H9 (cell line): ENCODE measurements at regions not wholly inside any gene's neighbourhood (a gene's known extent, or its start where the extent isn't known, plus 50 kb on each side); places are given as distances from the start of the nearest gene placed in this dataset.

ENCODE experiments used
- DNase-seq: peaks from one replicate; pipeline ENCODE4 v3.0.0-alpha.2; 2017
- H2AFZ ChIP-seq: one replicate; pipeline ENCODE4 v1.6.1; 2013; ENCODE audit warnings: mild to moderate bottlenecking, low read length, control low read depth, moderate library complexity
- H2AK5ac ChIP-seq: 2 replicates; pipeline ENCODE4 v1.6.1; 2013; ENCODE audit warnings: low read length, control low read depth, mixed read lengths; ENCODE audit not compliant: insufficient read length
- H2BK120ac ChIP-seq: one replicate; pipeline ENCODE4 v1.6.1; 2013; ENCODE audit warnings: low read depth, mild to moderate bottlenecking, low read length, control low read depth, inconsistent platforms; ENCODE audit not compliant: poor library complexity, severe bottlenecking
- H2BK12ac ChIP-seq: 2 replicates; pipeline ENCODE4 v1.6.1; 2013; ENCODE audit warnings: low read length, control low read depth, mixed read lengths, low read depth; ENCODE audit not compliant: insufficient read length
- H2BK15ac ChIP-seq: 2 replicates; pipeline ENCODE4 v1.6.1; 2013; ENCODE audit warnings: low read depth, low read length, control low read depth
- H2BK20ac ChIP-seq: one replicate; pipeline ENCODE4 v1.6.1; 2013; ENCODE audit warnings: low read depth, mild to moderate bottlenecking, low read length, control low read depth, inconsistent platforms; ENCODE audit not compliant: poor library complexity, severe bottlenecking
- H2BK5ac ChIP-seq: 2 replicates; pipeline ENCODE4 v1.6.1; 2013; ENCODE audit warnings: low read length, control low read depth, mixed read lengths; ENCODE audit not compliant: insufficient read length
- H3K14ac ChIP-seq: 2 replicates; pipeline ENCODE4 v1.6.1; 2013; ENCODE audit warnings: low read length, control low read depth; ENCODE audit not compliant: insufficient read depth
- H3K18ac ChIP-seq: 2 replicates; pipeline ENCODE4 v1.6.1; 2013; ENCODE audit warnings: low read depth, mild to moderate bottlenecking, mixed read lengths, low read length, control low read depth; ENCODE audit not compliant: insufficient read length
- H3K23ac ChIP-seq: 2 replicates; pipeline ENCODE4 v1.6.1; 2013; ENCODE audit warnings: low read length, control low read depth, mixed read lengths, low read depth; ENCODE audit not compliant: insufficient read length
- H3K23me2 ChIP-seq: 2 replicates; pipeline ENCODE4 v1.6.1; 2013; ENCODE audit warnings: low read depth, mild to moderate bottlenecking, mixed read lengths, low read length, control low read depth; ENCODE audit not compliant: insufficient read length, poor library complexity, severe bottlenecking
- H3K27ac ChIP-seq: 2 replicates; pipeline ENCODE4 v1.5.1; 2013; ENCODE audit warnings: low read length, control low read depth, mixed read lengths, low read depth; ENCODE audit not compliant: insufficient read length
- H3K27me3 ChIP-seq: 2 replicates; pipeline ENCODE4 v1.6.1; 2013; ENCODE audit warnings: low read length, control low read depth, inconsistent platforms; ENCODE audit not compliant: insufficient read depth
- H3K4ac ChIP-seq: 2 replicates; pipeline ENCODE4 v1.6.1; 2013; ENCODE audit warnings: low read depth, mild to moderate bottlenecking, control low read depth, inconsistent platforms, low read length, moderate library complexity
- H3K4me1 ChIP-seq: 2 replicates; pipeline ENCODE4 v1.6.1; 2013; ENCODE audit warnings: low read length, control low read depth, inconsistent platforms; ENCODE audit not compliant: insufficient read depth
- H3K4me2 ChIP-seq: 2 replicates; pipeline ENCODE4 v1.6.1; 2013; ENCODE audit warnings: low read length, control low read depth, mixed read lengths; ENCODE audit not compliant: insufficient read length, insufficient read depth
- H3K56ac ChIP-seq: 2 replicates; pipeline ENCODE4 v1.6.1; 2013; ENCODE audit warnings: low read depth, mild to moderate bottlenecking, mixed read lengths, low read length, control low read depth; ENCODE audit not compliant: insufficient read length
- H3K79me1 ChIP-seq: 2 replicates; pipeline ENCODE4 v1.6.1; 2013; ENCODE audit warnings: low read depth, mild to moderate bottlenecking, moderate library complexity, low read length, control low read depth, inconsistent platforms; ENCODE audit not compliant: insufficient read depth, poor library complexity, severe bottlenecking
- H3K79me2 ChIP-seq: 2 replicates; pipeline ENCODE4 v1.6.1; 2013; ENCODE audit warnings: low read length, control low read depth, inconsistent platforms; ENCODE audit not compliant: insufficient read depth
- H3K9ac ChIP-seq: 2 replicates; pipeline ENCODE4 v1.6.1; 2013; ENCODE audit warnings: low read length, control low read depth, mixed read lengths; ENCODE audit not compliant: insufficient read length; ENCODE audit errors: extremely low read depth
- H3K9me3 ChIP-seq: one replicate; pipeline ENCODE4 v1.6.1; 2013; ENCODE audit warnings: low read depth, low read length, inconsistent platforms; ENCODE audit not compliant: control insufficient read depth
- H3T11ph ChIP-seq: one replicate; pipeline ENCODE4 v1.6.1; 2013; ENCODE audit warnings: mild to moderate bottlenecking, low read length, control low read depth, inconsistent platforms
- H4K20me1 ChIP-seq: one replicate; pipeline ENCODE4 v1.6.1; 2013; ENCODE audit not compliant: control insufficient read depth, insufficient read length, insufficient read depth
- H4K5ac ChIP-seq: 2 replicates; pipeline ENCODE4 v1.6.1; 2013; ENCODE audit warnings: low read depth, mild to moderate bottlenecking, mixed read lengths, low read length, control low read depth; ENCODE audit not compliant: insufficient read length
- H4K8ac ChIP-seq: replicated peaks from 2 replicates; pipeline ENCODE4 v1.6.1; 2013; ENCODE audit warnings: low read length, control low read depth, mixed read lengths, low read depth; ENCODE audit not compliant: insufficient read length
- H4K91ac ChIP-seq: 2 replicates; pipeline ENCODE4 v1.6.1; 2013; ENCODE audit warnings: low read depth, mild to moderate bottlenecking, moderate library complexity, mixed read lengths, low read length, control low read depth; ENCODE audit not compliant: insufficient read length
- H3K27ac Mint-ChIP-seq, 3 experiments: 2 replicates in 2 of 3; 3 replicates in 1 of 3; pipeline ENCODE4 v1.8.0; 2020 to 2021; ENCODE audit warnings: mixed read lengths in 3 of 3, mild to moderate bottlenecking in 1 of 3, moderate library complexity in 1 of 3
- H3K27me3 Mint-ChIP-seq: 2 replicates; pipeline ENCODE4 v1.8.0; 2021; ENCODE audit warnings: low read depth, mild to moderate bottlenecking, moderate library complexity, mixed read lengths
- H3K36me3 Mint-ChIP-seq, 3 experiments: 2 replicates in 2 of 3; 3 replicates in 1 of 3; pipeline ENCODE4 v1.8.0; 2020 to 2021; ENCODE audit warnings: low read depth in 3 of 3, mixed read lengths in 3 of 3; ENCODE audit not compliant: insufficient read depth in 1 of 3
- H3K4me1 Mint-ChIP-seq, 2 experiments: 2 replicates each; pipeline ENCODE4 v1.8.0; 2020; ENCODE audit warnings: mixed read lengths in 2 of 2
- H3K4me3 Mint-ChIP-seq, 2 experiments: 2 replicates in 1 of 2; 3 replicates in 1 of 2; pipeline ENCODE4 v1.8.0; 2020 to 2021; ENCODE audit warnings: mild to moderate bottlenecking in 2 of 2, mixed read lengths in 2 of 2, moderate library complexity in 1 of 2
- H3K9me3 Mint-ChIP-seq, 2 experiments: 2 replicates in 1 of 2; 3 replicates in 1 of 2; pipeline ENCODE4 v1.8.0; 2020; ENCODE audit warnings: mild to moderate bottlenecking in 2 of 2, mixed read lengths in 2 of 2, moderate library complexity in 1 of 2
- CTCF ChIP-seq: fragments of 200-600 bp; sonication (generic); conservative IDR thresholded peaks from 3 replicates; pipeline ENCODE4 v1.8.0; 2021; ENCODE audit warnings: antibody characterized with exemption, mild to moderate bottlenecking
- WGBS: extraction: QIAGEN DNeasy Blood & Tissue Kit; methylation state at CpG from one replicate; pipeline ENCODE4 v1.1.7; 2013; ENCODE audit warnings: missing lambda C conversion rate, low lambda C conversion rate, mixed read lengths; ENCODE audit not compliant: insufficient read length; ENCODE audit errors: extremely low coverage; 5-methylcytosine and 5-hydroxymethylcytosine counted together

- no peaks in the 10 kb centered on the region for H3K4me1 ChIP-seq
- H3T11ph ChIP-seq: no peak overlapping the region
- no peak overlapping the region for H3K27ac Mint-ChIP-seq
- H3K9me3 ChIP-seq: no peaks in the 10 kb centered on the region
- H2AK5ac ChIP-seq: no peak overlapping the region
- no peak overlapping the region for H3K9ac ChIP-seq
- no peak overlapping the region for H3K4me3 Mint-ChIP-seq
- no peaks in the 10 kb centered on the region for H3K79me1 ChIP-seq
- no peak overlapping the region for H3K56ac ChIP-seq
- no peak overlapping the region for H2BK5ac ChIP-seq
- H3K23me2 ChIP-seq: no peaks in the 10 kb centered on the region
- no peak for DNase-seq
- H2BK120ac ChIP-seq: no peak overlapping the region
- no peaks in the 10 kb centered on the region; a peak in 1 of 5 replicates for H3K9me3 Mint-ChIP-seq
- no peak overlapping the region for H3K18ac ChIP-seq
- H3K14ac ChIP-seq: no peak overlapping the region
- no CpG with 5 or more reads among the region's 3 CpGs for WGBS
- H2BK20ac ChIP-seq: no peak overlapping the region
- H3K36me3 Mint-ChIP-seq: no peaks in the 10 kb centered on the region
- H3K4ac ChIP-seq: no peak overlapping the region
- H3K27me3 Mint-ChIP-seq: peaks cover 3% of the 10 kb centered on the region; the same call in 1 of the 2 replicates
- H2BK15ac ChIP-seq: no peak overlapping the region
- no peak overlapping the region for H4K8ac ChIP-seq
- H3K79me2 ChIP-seq: no peaks in the 10 kb centered on the region
- H3K23ac ChIP-seq: no peak overlapping the region
- no peaks in the 10 kb centered on the region for H3K27me3 ChIP-seq
- H3K4me2 ChIP-seq: no peak overlapping the region
- H2AFZ ChIP-seq: no peak overlapping the region
- H4K91ac ChIP-seq: no peak overlapping the region
- peaks cover 2 to 4% of the 10 kb centered on the region in 2 experiments; a peak in 2 of 4 replicates for H3K4me1 Mint-ChIP-seq
- H3K27ac ChIP-seq: no peak overlapping the region
- H4K20me1 ChIP-seq: no peaks in the 10 kb centered on the region
- no peak for TF ChIP-seq CTCF
- no peak overlapping the region for H4K5ac ChIP-seq
- H2BK12ac ChIP-seq: no peak overlapping the region
Observed at GRCh38 chr5:152288917-152289595, 116.0 kb downstream of the NMUR2 start.
